Neuron (in vitro differentiated cells): ENCODE measurements at regions not wholly inside any gene's neighbourhood (a gene's known extent, or its start where the extent isn't known, plus 50 kb on each side); places are given as distances from the start of the nearest gene placed in this dataset.
"Not testable (repeated sequence)": the region's sequence is repeated elsewhere in the genome, so short reads cannot be mapped to it uniquely, and the experiment has no call there.

Experiments
- H2AFZ ChIP-seq: one replicate; pipeline ENCODE4 v1.6.1; 2013; ENCODE audit warnings: low read depth, mild to moderate bottlenecking, inconsistent platforms, low read length, moderate library complexity
- H3K27me3 ChIP-seq: one replicate; pipeline ENCODE4 v1.6.1; 2013; ENCODE audit warnings: low read length; ENCODE audit not compliant: insufficient read depth
- H3K36me3 ChIP-seq: one replicate; pipeline ENCODE4 v1.6.1; 2013; ENCODE audit warnings: low read length; ENCODE audit not compliant: insufficient read depth
- H3K4me1 ChIP-seq: one replicate; pipeline ENCODE4 v1.6.1; 2013; ENCODE audit warnings: low read length; ENCODE audit not compliant: insufficient read depth
- H3K4me3 ChIP-seq: 2 replicates; pipeline ENCODE4 v1.5.1; 2013; ENCODE audit warnings: mild to moderate bottlenecking, low read length, moderate library complexity
- H3K9me3 ChIP-seq: one replicate; pipeline ENCODE4 v1.6.1; 2013; ENCODE audit warnings: low read length

DNA sequence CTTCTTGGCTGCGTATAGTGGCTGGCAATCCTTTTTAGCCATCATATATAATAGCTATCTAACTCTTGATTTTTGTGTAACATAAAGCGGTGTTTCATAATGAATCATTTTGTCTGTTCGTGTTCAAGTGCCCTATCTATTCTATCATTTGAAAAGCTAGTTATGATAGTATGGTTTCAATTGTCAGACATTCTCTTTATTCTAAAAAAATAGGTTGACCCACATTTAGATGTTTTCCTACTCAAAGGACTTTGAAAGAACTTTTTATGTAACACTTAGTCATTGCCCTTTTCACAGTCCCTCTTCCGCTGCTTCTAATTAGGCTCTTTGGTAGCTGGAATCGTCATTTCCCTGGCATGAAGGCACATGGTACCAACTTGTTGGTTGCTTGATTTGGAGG, 272.2 kb upstream of the B3GALT2 start:
- Histone ChIP-seq H3K4me3 (no peak overlapping the region), H3K36me3 (no peaks in the 10 kb centered on the region), H3K27me3 (no peaks in the 10 kb centered on the region), H3K9me3 (peaks cover 1% of the 10 kb centered on the region), H2AFZ (no peak overlapping the region), H3K4me1 (peaks cover 15% of the 10 kb centered on the region)

DNA sequence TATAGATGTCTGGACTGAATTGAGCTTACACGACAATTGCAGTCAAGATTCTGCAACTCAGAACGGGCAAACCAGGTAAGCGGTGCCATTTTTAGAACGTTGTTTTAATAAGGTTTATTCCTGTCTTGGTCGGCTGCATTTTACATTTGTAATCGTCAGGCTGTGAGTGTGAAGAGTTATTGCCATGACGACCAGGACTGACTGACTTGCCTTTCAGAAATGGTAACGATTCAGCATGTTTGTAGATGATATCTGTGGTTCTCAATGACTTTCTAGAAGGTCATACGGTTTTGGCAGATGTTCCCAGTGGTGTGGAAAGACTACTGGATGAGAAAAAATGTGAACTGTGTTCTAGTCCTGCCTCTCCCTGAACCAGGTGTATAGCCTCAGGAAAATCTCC, 271.3 kb upstream of the B3GALT2 start:
- Histone ChIP-seq H3K4me3 (no peak overlapping the region), H3K4me1 (peaks cover 6% of the 10 kb centered on the region), H3K9me3 (peaks cover 1% of the 10 kb centered on the region), H2AFZ (no peak overlapping the region), H3K27me3 (no peaks in the 10 kb centered on the region), H3K36me3 (no peaks in the 10 kb centered on the region)

DNA sequence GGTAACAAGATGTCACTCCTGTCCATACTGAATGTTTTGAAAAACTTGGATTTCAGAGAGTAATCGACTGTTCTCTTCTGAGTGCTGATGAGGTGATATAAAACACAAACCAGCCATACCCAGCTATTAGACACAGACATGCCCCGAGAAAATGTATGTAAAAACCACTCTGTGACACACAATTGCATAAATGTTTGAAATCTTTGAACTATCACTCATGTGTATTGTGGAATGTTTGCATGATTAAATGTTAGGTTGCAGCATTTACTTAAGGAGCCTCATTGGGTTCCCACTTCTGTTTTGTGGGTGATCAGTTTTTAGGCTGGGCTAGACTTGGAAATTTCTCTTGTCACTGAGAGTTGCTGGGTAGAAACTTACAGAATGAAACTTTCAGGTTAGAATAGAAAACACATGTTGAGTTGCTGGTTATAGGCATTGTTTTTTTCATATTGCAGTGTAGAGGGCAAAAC, 270.4 kb upstream of the B3GALT2 start:
- Histone ChIP-seq H3K36me3 (no peaks in the 10 kb centered on the region), H3K9me3 (peaks cover 1% of the 10 kb centered on the region), H3K4me1 (no peaks in the 10 kb centered on the region), H3K4me3 (no peak overlapping the region), H3K27me3 (no peaks in the 10 kb centered on the region), H2AFZ (no peak overlapping the region)

DNA sequence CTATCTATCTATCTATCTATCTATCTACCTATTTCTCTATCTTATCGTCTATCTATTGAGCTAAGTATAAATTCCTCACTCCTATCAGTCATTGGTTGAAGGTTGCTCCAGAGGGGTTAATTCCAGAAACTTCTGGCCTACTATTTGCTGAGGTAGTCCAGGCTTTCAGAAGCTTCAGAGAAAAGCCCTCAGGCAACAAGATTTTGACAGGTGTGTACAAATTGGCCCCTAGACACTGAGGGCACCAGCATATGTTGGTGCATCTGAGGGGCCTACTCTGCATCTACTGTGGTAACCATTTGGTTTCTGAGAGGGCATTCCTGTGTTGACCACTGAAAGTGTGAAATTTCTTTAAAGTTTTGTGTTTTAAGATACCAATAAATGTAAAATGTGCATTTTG, 265.2 kb upstream of the B3GALT2 start:
- no peak overlapping the region for H3K4me3 ChIP-seq
- H3K27me3 ChIP-seq = no peaks in the 10 kb centered on the region
- no peak overlapping the region for H2AFZ ChIP-seq

DNA sequence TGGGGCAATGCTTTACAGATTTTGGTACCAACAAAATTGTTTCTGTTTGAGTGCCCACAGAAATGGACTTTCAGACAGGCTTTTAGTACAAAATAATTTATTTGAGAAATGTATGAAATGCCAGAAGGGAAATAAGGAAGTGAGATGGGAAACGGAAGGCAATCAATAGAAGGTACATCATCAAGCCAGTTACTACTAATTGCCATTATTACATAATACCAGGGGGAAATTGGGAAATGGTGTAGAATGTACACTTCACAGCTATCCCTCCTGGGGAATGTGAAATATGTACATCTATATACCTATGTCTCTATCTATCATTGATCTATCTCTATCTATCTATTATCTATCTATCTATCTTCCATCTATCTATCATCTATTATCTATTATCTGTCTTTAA, 264.6 kb upstream of the B3GALT2 start:
- H3K9me3 ChIP-seq = no peaks in the 10 kb centered on the region
- H2AFZ ChIP-seq = no peak overlapping the region
- no peaks in the 10 kb centered on the region for H3K27me3 ChIP-seq
- peaks cover 6% of the 10 kb centered on the region for H3K4me1 ChIP-seq
- no peak overlapping the region for H3K4me3 ChIP-seq
- H3K36me3 ChIP-seq = no peaks in the 10 kb centered on the region

More for the DNA sequence above, 265.2 kb upstream of the B3GALT2 start:
- Histone ChIP-seq H3K9me3 (no peaks in the 10 kb centered on the region), H3K36me3 (no peaks in the 10 kb centered on the region), H3K4me1 (peaks cover 6% of the 10 kb centered on the region)

DNA sequence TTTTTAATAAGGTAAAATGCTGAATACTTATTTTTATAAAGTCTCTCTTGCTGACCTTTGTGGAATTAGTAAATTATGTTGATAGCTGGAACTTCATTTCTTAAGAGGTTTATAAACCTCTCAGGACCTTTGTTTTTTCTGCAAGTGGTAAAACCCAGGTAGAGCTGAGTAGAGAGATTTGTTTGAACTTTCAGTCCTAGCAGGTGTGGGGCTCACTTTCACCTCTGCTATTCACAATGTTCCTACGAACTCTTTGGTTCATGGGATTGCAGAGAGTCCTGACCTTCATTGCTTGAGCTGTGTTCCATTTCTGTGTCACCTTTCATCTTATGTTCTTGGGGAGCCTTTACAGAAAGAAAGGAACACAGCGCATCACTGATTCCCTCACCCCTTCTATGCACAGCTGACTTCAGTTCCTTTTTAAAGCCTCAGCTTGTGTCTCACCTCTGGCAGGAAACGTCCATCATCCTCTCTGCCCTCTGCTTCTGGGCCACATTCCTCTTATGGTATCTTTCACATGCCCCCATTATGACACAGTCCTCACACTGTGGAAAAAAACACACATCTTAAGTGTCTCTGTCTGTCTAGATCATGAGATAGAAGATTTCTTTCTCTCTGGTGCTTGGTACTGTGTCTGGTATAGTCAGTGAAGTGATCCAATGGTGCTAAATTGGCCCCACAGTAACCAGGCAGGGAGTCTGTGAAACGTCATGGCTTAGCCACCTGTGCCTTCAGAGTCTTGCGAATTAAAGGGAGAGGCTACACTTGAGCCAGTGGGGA, 262.5 kb upstream of the B3GALT2 start:
- no peak overlapping the region for H3K4me3 ChIP-seq
- H3K4me1 ChIP-seq = peaks cover 6% of the 10 kb centered on the region
- no peak overlapping the region for H2AFZ ChIP-seq
- H3K27me3 ChIP-seq = no peaks in the 10 kb centered on the region
- H3K36me3 ChIP-seq = no peaks in the 10 kb centered on the region
- H3K9me3 ChIP-seq = no peaks in the 10 kb centered on the region

DNA sequence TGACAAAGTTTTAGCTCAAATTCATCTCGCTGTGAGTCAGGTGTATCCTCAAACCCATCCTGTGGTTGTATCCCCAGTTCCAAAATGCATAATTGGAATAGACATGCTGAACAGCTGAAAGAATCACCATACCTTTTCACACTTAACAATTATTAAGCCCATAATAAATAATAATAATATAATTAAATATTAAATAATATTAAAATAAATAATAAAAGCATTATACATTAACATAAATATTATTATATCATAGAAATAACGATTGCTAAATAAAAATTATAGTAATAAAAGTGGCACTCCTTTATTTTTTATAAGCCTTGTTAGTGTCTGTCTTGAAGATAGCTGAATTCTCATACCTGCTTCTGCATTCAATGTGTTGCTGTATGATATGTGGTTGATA, 257.5 kb upstream of the B3GALT2 start:
- Histone ChIP-seq H2AFZ (no peak overlapping the region), H3K36me3 (no peaks in the 10 kb centered on the region), H3K27me3 (no peaks in the 10 kb centered on the region), H3K9me3 (no peaks in the 10 kb centered on the region), H3K4me1 (peaks cover 2% of the 10 kb centered on the region), H3K4me3 (no peak overlapping the region)

DNA sequence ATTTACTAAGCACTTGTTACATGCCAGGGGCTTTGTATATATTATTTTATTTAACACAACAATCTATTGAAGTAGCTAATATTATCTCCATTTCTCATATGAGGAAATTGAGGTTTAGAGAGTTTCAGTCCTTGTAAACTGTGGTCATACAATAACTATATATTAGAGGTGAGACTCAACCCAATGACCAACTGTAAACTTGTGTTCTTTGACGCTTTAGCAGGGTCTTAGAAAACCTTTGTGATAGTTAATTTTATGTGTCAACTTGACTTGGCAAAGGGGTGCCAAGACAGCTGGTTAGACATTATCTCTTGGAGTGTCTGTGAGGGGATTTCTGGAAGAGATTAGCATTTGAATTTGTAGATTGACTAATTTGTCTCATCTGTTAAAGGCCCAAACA, 252.4 kb upstream of the B3GALT2 start:
- Histone ChIP-seq H3K4me3 (no peak overlapping the region), H2AFZ (no peak overlapping the region), H3K4me1 (no peaks in the 10 kb centered on the region), H3K36me3 (no peaks in the 10 kb centered on the region), H3K27me3 (no peaks in the 10 kb centered on the region), H3K9me3 (peaks cover 5% of the 10 kb centered on the region)

DNA sequence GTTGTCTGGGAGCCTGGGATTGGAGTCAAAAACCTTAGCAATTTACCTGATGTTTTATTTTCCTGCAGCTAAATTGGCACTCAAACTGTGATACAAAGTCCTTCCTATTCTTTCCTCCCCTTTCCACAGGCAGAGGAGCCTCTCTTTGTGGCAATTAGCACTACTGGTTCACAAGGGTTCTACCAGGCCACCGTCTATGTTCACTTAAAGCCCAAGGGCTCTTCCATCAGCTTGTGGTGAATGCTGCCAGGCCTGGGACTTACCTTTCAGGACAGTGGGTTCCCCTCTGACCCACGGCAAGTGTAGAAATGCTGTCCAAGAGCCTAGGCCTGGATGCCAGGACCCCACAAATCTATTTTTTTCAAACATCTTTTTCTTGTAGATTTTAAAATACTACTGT, 251.9 kb upstream of the B3GALT2 start:
- no peaks in the 10 kb centered on the region for H3K4me1 ChIP-seq
- H3K9me3 ChIP-seq = peaks cover 5% of the 10 kb centered on the region
- no peak overlapping the region for H2AFZ ChIP-seq
- H3K27me3 ChIP-seq = no peaks in the 10 kb centered on the region
- H3K36me3 ChIP-seq = no peaks in the 10 kb centered on the region
- no peak overlapping the region for H3K4me3 ChIP-seq

DNA sequence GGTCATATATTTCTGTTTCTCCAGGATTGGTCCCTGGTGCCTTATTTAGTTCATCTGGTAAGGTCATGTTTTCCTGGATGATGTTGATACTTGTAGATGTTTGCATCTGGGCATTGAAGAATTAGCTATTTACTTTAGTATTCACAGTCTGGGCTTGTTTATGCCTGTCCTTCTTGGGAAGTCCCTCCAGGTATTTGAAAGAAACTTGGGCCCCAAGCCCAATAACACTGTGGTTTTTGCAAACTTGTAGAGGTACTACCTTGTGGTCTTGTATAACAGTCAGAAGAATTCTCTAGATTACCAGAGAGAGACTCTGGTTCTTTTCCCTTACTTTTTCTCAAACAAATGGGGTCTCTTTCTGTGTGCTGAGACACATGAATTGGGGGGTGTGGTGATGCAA, 251.4 kb upstream of the B3GALT2 start:
- H3K4me3 ChIP-seq = no peak overlapping the region
- no peak overlapping the region for H2AFZ ChIP-seq
- H3K27me3 ChIP-seq = no peaks in the 10 kb centered on the region
- H3K4me1 ChIP-seq = no peaks in the 10 kb centered on the region
- peaks cover 9% of the 10 kb centered on the region for H3K9me3 ChIP-seq
- no peaks in the 10 kb centered on the region for H3K36me3 ChIP-seq

DNA sequence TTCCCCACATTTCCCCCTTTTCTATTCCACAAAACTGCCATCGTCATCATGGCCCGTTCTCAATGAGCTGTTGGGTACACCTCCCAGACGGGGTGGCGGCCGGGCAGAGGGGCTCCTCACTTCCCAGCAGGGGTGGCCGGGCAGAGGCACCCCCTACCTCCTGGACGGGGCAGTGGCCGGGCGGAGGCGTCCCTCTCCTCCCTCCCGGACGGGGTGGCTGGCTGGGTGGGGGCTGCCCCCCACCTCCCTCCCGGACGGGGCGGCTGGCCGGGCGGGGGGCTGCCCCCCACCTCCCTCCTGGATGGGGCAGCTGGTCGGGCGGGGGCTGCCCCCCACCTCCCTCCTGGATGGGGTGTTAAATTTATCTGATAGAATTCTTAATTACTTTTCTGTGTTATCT, 250.9 kb upstream of the B3GALT2 start:
- not testable (repeated sequence) for H3K4me3 ChIP-seq, H3K27me3 ChIP-seq, H2AFZ ChIP-seq, H3K36me3 ChIP-seq, H3K4me1 ChIP-seq
- peaks cover 11% of the 10 kb centered on the region for H3K9me3 ChIP-seq

DNA sequence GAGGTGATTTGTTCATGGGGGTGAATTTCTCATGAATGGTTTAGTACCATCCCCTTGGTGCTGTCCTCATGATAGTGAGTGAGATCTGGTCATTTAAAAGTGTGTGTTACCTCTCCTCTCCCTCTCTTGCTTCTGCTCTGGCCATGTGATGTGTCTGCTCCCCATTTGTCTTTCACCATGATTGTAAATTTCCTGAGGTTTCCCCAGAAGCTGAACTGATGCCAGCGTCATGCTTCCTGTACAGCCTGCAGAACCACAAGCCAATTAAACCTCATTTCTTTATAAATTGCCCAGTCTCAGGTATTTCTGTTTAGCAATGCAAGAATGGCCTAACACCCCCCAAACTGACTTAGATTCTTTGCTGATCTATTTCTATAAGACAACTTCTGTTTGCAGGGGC, 249.4 kb upstream of the B3GALT2 start:
- no peaks in the 10 kb centered on the region for H3K4me1 ChIP-seq
- no peaks in the 10 kb centered on the region for H3K36me3 ChIP-seq
- H3K4me3 ChIP-seq = no peak overlapping the region
- no peak overlapping the region for H2AFZ ChIP-seq
- H3K27me3 ChIP-seq = no peaks in the 10 kb centered on the region
- peaks cover 11% of the 10 kb centered on the region for H3K9me3 ChIP-seq

DNA sequence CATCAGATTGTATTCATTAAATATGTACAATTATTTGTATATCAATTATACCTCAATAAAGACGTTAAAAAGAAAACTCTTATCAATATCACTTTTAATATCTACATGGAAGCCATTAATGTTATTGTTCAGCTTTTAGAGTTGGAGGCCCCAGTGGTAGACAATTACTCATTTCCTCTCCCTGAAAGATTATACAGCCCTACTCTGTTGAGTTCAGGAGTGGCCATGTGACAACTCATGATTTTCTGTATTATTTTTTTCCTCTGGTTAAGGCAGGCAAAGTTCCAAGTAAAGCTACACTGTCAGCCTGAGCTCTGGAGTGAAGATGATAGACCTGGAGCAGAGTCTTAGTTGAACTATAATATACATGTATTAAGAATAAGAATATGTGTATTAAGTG, 247.9 kb upstream of the B3GALT2 start:
- no peaks in the 10 kb centered on the region for H3K4me1 ChIP-seq
- no peaks in the 10 kb centered on the region for H3K36me3 ChIP-seq
- H2AFZ ChIP-seq = no peak overlapping the region
- H3K4me3 ChIP-seq = no peak overlapping the region
- peaks cover 11% of the 10 kb centered on the region for H3K9me3 ChIP-seq
- no peaks in the 10 kb centered on the region for H3K27me3 ChIP-seq

DNA sequence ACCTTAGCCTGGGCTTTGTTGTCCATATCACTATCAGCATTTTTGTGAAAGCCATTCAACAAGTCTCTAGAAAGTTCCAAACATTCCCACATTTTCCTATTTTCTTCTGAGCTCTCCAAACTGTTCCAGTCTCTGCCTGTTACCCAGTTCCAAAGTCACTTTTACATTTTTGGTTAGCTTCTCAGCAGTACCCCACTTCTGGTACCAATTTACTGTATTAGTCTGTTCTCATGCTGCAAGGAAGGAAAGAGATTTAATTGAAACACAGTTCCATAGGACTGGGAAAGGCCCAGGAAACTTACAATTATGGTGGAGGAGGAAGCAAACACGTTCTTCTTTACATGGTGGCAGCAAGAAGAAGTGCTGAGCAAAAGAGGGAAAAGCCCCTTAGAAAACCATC, 247.2 kb upstream of the B3GALT2 start:
- Histone ChIP-seq H2AFZ (no peak overlapping the region), H3K4me3 (no peak overlapping the region), H3K36me3 (no peaks in the 10 kb centered on the region), H3K9me3 (peaks cover 11% of the 10 kb centered on the region), H3K27me3 (no peaks in the 10 kb centered on the region), H3K4me1 (no peaks in the 10 kb centered on the region)
